RWPE2 (cell line): ENCODE measurements at regions not wholly inside any gene's neighbourhood (a gene's known extent, or its start where the extent isn't known, plus 50 kb on each side); places are given as distances from the start of the nearest gene placed in this dataset.

Experiments
- ATAC-seq: fragments of 200-7000 bp; cut with Tn5 transposase; 3 replicates; pipeline ENCODE4 v1.9.1; 2021; ENCODE audit warnings: low read depth
- DNase-seq: peaks from one replicate; pipeline ENCODE4 v3.0.0-alpha.2; 2020; ENCODE audit warnings: low spot score
- H3K27ac ChIP-seq: fragments of 450-650 bp; 2 replicates; pipeline ENCODE4 v1.5.1; 2017; ENCODE audit warnings: mild to moderate bottlenecking; ENCODE audit not compliant: poor library complexity, severe bottlenecking
- H3K27me3 ChIP-seq: fragments of 250-450 bp; sonication (Bioruptor Pico); 2 replicates; pipeline ENCODE4 v1.5.1; 2021; ENCODE audit warnings: mild to moderate bottlenecking, moderate library complexity; ENCODE audit not compliant: insufficient read depth, poor library complexity, severe bottlenecking
- H3K36me3 ChIP-seq: fragments of 250-450 bp; sonication (Bioruptor Pico); 2 replicates; pipeline ENCODE4 v1.5.1; 2020; ENCODE audit warnings: low read depth, mild to moderate bottlenecking, moderate library complexity
- H3K4me1 ChIP-seq: fragments of 250-450 bp; sonication (Bioruptor Pico); 2 replicates; pipeline ENCODE4 v1.5.1; 2021; ENCODE audit warnings: mild to moderate bottlenecking, moderate library complexity; ENCODE audit not compliant: insufficient read depth, poor library complexity, severe bottlenecking
- H3K4me3 ChIP-seq: fragments of 250-450 bp; sonication (Bioruptor Pico); 2 replicates; pipeline ENCODE4 v1.5.1; 2021; ENCODE audit warnings: mild to moderate bottlenecking, moderate library complexity; ENCODE audit not compliant: severe bottlenecking
- H3K9me3 ChIP-seq: fragments of 250-450 bp; sonication (Bioruptor Pico); 2 replicates; pipeline ENCODE4 v1.5.1; 2021; ENCODE audit warnings: mild to moderate bottlenecking, moderate library complexity; ENCODE audit not compliant: severe bottlenecking
- TF ChIP-seq, protein P1 (sequence below): fragments of 450-650 bp; IDR thresholded peaks from one replicate; pipeline ENCODE4 v1.5.1; 2017; ENCODE audit warnings: mild to moderate bottlenecking, moderate library complexity; ENCODE audit not compliant: poor library complexity, severe bottlenecking

DNA sequence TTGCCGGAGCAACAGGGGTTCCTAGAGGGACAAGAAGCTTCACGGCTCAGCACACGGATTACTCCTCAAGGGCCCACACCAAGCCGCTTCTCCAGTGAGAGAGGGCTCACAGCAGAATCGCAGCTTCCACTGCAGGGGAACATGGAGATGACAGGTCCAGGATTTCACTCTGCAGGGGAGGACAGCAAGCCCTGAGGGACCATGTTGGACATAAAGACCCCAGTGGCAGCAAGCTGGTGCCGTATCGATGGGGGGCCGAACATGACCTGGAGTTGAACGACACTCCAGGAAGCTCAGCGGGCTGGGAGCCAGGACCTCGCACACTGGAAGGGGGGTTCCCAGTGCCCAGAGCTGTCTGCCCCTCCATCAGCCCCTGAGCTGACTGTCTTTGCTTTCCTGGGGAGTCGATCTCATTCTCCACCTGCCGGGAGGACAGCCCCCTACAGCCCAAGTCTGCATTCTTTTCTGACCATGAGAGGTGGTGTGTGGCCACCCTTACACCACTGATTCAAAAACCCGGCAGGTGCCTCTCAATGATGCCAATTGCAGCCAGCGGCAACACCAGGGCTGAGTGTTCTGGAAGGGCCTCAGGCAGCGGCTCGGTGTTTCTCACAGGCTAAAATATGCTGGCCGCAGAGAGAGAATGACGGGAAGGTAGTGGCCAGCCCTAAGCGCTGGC is 194.5 kb upstream of the CDH4 start:
- Histone ChIP-seq H3K4me3 (no peak overlapping the region), H3K36me3 (no peaks in the 10 kb centered on the region), H3K27me3 (peaks cover 100% of the 10 kb centered on the region), H3K4me1 (no peaks in the 10 kb centered on the region), H3K9me3 (no peaks in the 10 kb centered on the region), H3K27ac (no peak overlapping the region)
- DNase-seq (peak; percentile 78), ATAC-seq (peak; percentile 7; the same call in 1 of the 3 replicates)
- TF ChIP-seq, protein P1, sequence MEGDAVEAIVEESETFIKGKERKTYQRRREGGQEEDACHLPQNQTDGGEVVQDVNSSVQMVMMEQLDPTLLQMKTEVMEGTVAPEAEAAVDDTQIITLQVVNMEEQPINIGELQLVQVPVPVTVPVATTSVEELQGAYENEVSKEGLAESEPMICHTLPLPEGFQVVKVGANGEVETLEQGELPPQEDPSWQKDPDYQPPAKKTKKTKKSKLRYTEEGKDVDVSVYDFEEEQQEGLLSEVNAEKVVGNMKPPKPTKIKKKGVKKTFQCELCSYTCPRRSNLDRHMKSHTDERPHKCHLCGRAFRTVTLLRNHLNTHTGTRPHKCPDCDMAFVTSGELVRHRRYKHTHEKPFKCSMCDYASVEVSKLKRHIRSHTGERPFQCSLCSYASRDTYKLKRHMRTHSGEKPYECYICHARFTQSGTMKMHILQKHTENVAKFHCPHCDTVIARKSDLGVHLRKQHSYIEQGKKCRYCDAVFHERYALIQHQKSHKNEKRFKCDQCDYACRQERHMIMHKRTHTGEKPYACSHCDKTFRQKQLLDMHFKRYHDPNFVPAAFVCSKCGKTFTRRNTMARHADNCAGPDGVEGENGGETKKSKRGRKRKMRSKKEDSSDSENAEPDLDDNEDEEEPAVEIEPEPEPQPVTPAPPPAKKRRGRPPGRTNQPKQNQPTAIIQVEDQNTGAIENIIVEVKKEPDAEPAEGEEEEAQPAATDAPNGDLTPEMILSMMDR, result no peak

DNA sequence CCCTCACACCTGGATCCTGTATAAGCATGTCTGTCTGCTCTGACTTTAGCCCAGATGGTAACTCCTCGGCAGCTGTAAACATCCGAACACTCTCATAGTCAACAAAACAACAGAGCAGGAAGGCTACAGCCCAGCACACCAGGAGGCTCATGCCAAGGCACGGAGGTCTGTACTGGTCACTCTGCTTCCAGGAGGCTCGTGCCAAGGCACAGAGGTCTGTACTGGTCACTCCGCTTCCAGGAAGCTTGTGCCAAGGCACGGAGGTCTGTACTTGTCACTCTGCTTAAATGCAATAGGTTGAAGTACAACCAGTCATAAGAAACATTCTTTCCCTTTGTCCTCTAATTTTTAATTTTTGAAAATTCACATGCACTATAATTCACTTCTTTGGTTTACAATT is 190.1 kb upstream of the CDH4 start:
- Histone ChIP-seq H3K27me3 (peaks cover 97% of the 10 kb centered on the region), H3K36me3 (no peaks in the 10 kb centered on the region), H3K9me3 (no peaks in the 10 kb centered on the region), H3K4me1 (no peaks in the 10 kb centered on the region), H3K27ac (no peak overlapping the region), H3K4me3 (no peak overlapping the region)
- ATAC-seq (no peak), DNase-seq (no peak)
- TF ChIP-seq, protein P1, result no peak

DNA sequence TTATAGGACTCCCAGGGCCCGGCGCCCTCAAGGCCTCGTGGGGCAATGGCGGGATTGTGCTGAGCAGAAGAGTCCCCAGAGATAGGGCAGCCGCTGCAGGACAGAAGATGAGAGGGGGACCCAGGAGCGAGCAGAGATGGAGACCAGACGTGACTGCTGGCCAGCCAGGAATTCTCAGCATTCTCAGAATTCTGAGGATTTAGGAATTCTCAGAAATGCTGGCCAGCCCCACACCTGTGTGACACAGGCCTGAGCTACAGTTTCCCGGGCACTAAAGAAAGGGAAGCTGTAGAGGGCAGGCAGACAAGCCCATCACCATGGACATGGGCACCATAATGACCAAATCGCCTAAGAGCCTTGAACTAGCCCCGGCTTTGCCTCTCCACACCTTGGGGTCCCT is 186.2 kb upstream of the CDH4 start:
- DNase-seq (no peak), ATAC-seq (no peak)
- TF ChIP-seq, protein P1, result no peak
- peaks cover 93% of the 10 kb centered on the region for H3K27me3 ChIP-seq
- H3K36me3 ChIP-seq, result no peaks in the 10 kb centered on the region
- no peaks in the 10 kb centered on the region for H3K4me1 ChIP-seq
- no peaks in the 10 kb centered on the region for H3K9me3 ChIP-seq
- H3K27ac ChIP-seq, result no peak overlapping the region
- no peak overlapping the region for H3K4me3 ChIP-seq

DNA sequence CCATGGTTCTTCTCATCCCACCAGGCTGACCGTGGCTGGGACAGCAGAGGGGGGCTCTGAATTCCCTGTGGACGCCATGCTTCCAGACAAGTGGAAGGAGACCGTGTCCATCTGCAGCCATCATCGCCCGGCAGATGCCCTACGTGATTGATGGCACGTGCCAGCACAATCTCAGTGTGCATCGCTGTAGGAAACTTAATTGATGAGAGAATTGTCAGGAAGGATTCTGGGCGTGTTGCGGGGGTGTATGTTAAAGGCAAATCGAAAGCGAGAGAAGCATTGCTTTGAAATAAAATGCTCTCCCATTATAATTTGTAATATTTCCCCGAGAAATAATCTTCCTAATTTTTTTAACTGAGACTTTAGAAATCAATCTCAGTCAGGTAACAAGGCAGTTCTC is 185.5 kb upstream of the CDH4 start:
- Histone ChIP-seq H3K27ac (no peak overlapping the region), H3K27me3 (peaks cover 93% of the 10 kb centered on the region), H3K4me3 (no peak overlapping the region), H3K9me3 (no peaks in the 10 kb centered on the region), H3K36me3 (no peaks in the 10 kb centered on the region), H3K4me1 (no peaks in the 10 kb centered on the region)
- ATAC-seq (no peak), DNase-seq (no peak)
- TF ChIP-seq, protein P1, result no peak

DNA sequence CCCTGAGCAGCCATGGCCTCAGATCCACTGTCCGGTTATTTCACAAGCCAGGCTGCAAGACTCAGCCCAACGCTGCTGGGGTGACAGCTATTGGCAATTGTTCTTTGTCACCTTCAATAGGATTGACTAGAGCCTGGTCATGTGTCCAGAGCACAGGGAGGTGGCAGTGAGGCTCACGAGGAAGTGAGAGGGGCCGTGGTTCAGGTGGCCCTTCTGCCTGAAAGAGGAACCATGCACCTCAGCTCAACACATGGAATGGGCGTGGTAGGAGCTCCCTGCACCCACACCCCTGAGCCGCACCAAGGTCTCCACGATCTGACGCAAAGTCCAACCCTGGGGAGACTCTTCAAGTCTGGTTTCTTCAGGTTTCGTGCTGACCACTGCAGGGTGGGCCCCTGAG is 184.8 kb upstream of the CDH4 start:
- Histone ChIP-seq H3K36me3 (no peaks in the 10 kb centered on the region), H3K4me3 (no peak overlapping the region), H3K9me3 (no peaks in the 10 kb centered on the region), H3K27ac (no peak overlapping the region), H3K4me1 (no peaks in the 10 kb centered on the region), H3K27me3 (peaks cover 93% of the 10 kb centered on the region)
- TF ChIP-seq, protein P1, result no peak
- ATAC-seq, result no peak
- DNase-seq, result no peak
